HepG2 (cell line): ENCODE measurements at regions not wholly inside any gene's neighbourhood (a gene's known extent, or its start where the extent isn't known, plus 50 kb on each side); places are given as distances from the start of the nearest gene placed in this dataset.

Experiments
- ATAC-seq: fragments of 200-7000 bp; cut with Tn5 transposase; 3 replicates; pipeline ENCODE4 v1.9.1; 2020; ENCODE audit warnings: mild to moderate bottlenecking, moderate library complexity
- BruUV-seq: library from RNA; stranded (reverse); fragments of 400-500 nt; replicated peaks from 2 replicates; lab custom pipeline; 2021; lab: Mats Ljungman, UMichigan
- CTCF ChIA-PET: fragments of 300-600 bp; formaldehyde crosslinking; extraction: SDS; loops from one replicate; lab custom pipeline; 2021; ENCODE audit warnings: low total read pairs, inconsistent platforms, low intra/inter-chr PET ratio; lab: Yijun Ruan, JAX
- POLR2A ChIA-PET: fragments of 350-600 bp; sonication (Branson Sonifier 250); formaldehyde crosslinking; loops from one replicate; lab custom pipeline; 2020; ENCODE audit warnings: antibody characterized with exemption, inconsistent platforms; lab: Yijun Ruan, JAX
- DNase-seq: peaks from one replicate; pipeline ENCODE4 v3.0.0-alpha.2; 2015; ENCODE audit warnings: low spot score
- FAIRE-seq: peaks from 3 replicates; lab custom pipeline; 2011; peaks lifted over from hg19 to GRCh38; lab: Jason Lieb, UNC
- H2AFZ ChIP-seq: one replicate; pipeline ENCODE4 v1.6.1; 2011; ENCODE audit warnings: low read length, inconsistent platforms
- H3K27ac ChIP-seq: fragments of 300-600 bp; 3 replicates; pipeline ENCODE4 v1.8.0; 2011; ENCODE audit warnings: mixed run types, mild to moderate bottlenecking, mixed read lengths, low read length, inconsistent platforms; ENCODE audit not compliant: insufficient read depth; ENCODE audit errors: extremely low read length
- H3K27me3 ChIP-seq, 2 experiments: fragments of 200-600 bp in 1 of 2; 2 replicates in 1 of 2; 3 replicates in 1 of 2; pipeline versions ENCODE4 v1.6.0 to v1.8.0; 2011; ENCODE audit warnings: low read length in 2 of 2, mild to moderate bottlenecking in 2 of 2, moderate library complexity in 2 of 2, inconsistent platforms in 1 of 2; ENCODE audit not compliant: insufficient read depth in 2 of 2, control insufficient read depth in 1 of 2
- H3K36me3 ChIP-seq, 2 experiments: fragments of 200-600 bp in 1 of 2; replicated peaks in 1 of 2; 2 replicates in 1 of 2; 3 replicates in 1 of 2; pipeline versions ENCODE4 v1.5.1 to v1.8.0; 2011; ENCODE audit warnings: low read length in 2 of 2, inconsistent platforms in 1 of 2; ENCODE audit not compliant: insufficient read depth in 2 of 2, control insufficient read depth in 1 of 2
- H3K4me1 ChIP-seq: 2 replicates; pipeline ENCODE4 v1.5.1; 2012; ENCODE audit warnings: low read length, inconsistent platforms; ENCODE audit not compliant: insufficient read depth
- H3K4me2 ChIP-seq: 2 replicates; pipeline ENCODE4 v1.6.0; 2011; ENCODE audit warnings: low read depth, low read length, inconsistent platforms
- H3K4me3 ChIP-seq, 3 experiments: fragments of 200-600 bp in 1 of 3; sonication (generic), shearing (Covaris generic) in 1 of 3; replicated peaks in 1 of 3; 2 replicates each; pipeline ENCODE4 v1.5.1; 2011 to 2016; ENCODE audit warnings: low read length in 3 of 3, inconsistent platforms in 2 of 3, low read depth in 2 of 3, mild to moderate bottlenecking in 2 of 3, control low read depth in 1 of 3, mixed read lengths in 1 of 3; ENCODE audit not compliant: insufficient read depth in 1 of 3
- H3K79me2 ChIP-seq: one replicate; pipeline ENCODE4 v1.6.1; 2011; ENCODE audit warnings: low read length, inconsistent platforms; ENCODE audit not compliant: insufficient read depth
- H3K9ac ChIP-seq: 2 replicates; pipeline ENCODE4 v1.6.0; 2011; ENCODE audit warnings: mild to moderate bottlenecking, low read depth, low read length, inconsistent platforms; ENCODE audit not compliant: insufficient read depth
- H3K9me3 ChIP-seq: 2 replicates; pipeline ENCODE4 v1.5.1; 2012; ENCODE audit warnings: mild to moderate bottlenecking, low read length
- H4K20me1 ChIP-seq: 2 replicates; pipeline ENCODE4 v1.6.0; 2011; ENCODE audit warnings: inconsistent platforms, mild to moderate bottlenecking, low read length, moderate library complexity; ENCODE audit not compliant: insufficient read depth
- EHMT2 ChIP-seq: fragments of 200-600 bp; sonication (generic); IDR thresholded peaks from 2 replicates; pipeline ENCODE4 v1.7.0; 2017; ENCODE audit warnings: antibody characterized with exemption, low read depth, low read length, borderline replicate concordance
- ETV6 ChIP-seq: sonication (generic); formaldehyde crosslinking; conservative IDR thresholded peaks from 2 replicates; pipeline ENCODE4 v1.4.0; 2020; ENCODE audit warnings: missing genetic modification reagents
- MEIS1 ChIP-seq: sonication (generic); formaldehyde crosslinking; IDR thresholded peaks from 2 replicates; pipeline ENCODE4 v1.9.0; 2021; ENCODE audit warnings: mild to moderate bottlenecking, missing genetic modification reagents, moderate library complexity, borderline replicate concordance
- PLSCR1 ChIP-seq: sonication (generic); formaldehyde crosslinking; IDR thresholded peaks from 2 replicates; pipeline ENCODE4 v1.5.0; 2020; ENCODE audit warnings: missing genetic modification reagents, mild to moderate bottlenecking, borderline replicate concordance
- RXRB ChIP-seq: IDR thresholded peaks from 2 replicates; pipeline ENCODE4 v1.6.1; 2016; ENCODE audit warnings: borderline replicate concordance, missing genetic modification reagents, missing compliant biosample characterization
- TCF12 ChIP-seq, 2 experiments: fragments of 450-650 bp in 1 of 2; sonication (generic) in 1 of 2; formaldehyde crosslinking in 1 of 2; IDR thresholded peaks; 2 replicates each; pipeline versions ENCODE4 v1.6.1 to v1.8.0; 2017 to 2022; ENCODE audit warnings: antibody characterized with exemption in 1 of 2, mild to moderate bottlenecking in 1 of 2, missing genetic modification reagents in 1 of 2, moderate library complexity in 1 of 2
- ZBTB14 ChIP-seq: sonication (generic); formaldehyde crosslinking; IDR thresholded peaks from 2 replicates; pipeline ENCODE4 v1.4.0; 2020; ENCODE audit warnings: missing genetic modification reagents
- ZNF224 ChIP-seq: sonication (generic); formaldehyde crosslinking; IDR thresholded peaks from 2 replicates; pipeline ENCODE4 v1.5.0; 2020; ENCODE audit warnings: mild to moderate bottlenecking, missing genetic modification reagents
- ZNF431 ChIP-seq: sonication (generic); formaldehyde crosslinking; IDR thresholded peaks from 2 replicates; pipeline ENCODE4 v1.9.0; 2022; ENCODE audit warnings: missing genetic modification reagents, low read depth, mild to moderate bottlenecking, borderline replicate concordance
- ZNF558 ChIP-seq: sonication (generic); formaldehyde crosslinking; IDR thresholded peaks from 2 replicates; pipeline ENCODE4 v1.9.0; 2022; ENCODE audit warnings: mild to moderate bottlenecking, missing genetic modification reagents, borderline replicate concordance
- ZNF619 ChIP-seq: sonication (generic); formaldehyde crosslinking; IDR thresholded peaks from 2 replicates; pipeline ENCODE4 v1.4.0; 2020; ENCODE audit warnings: mild to moderate bottlenecking, missing genetic modification reagents
- ZNF777 ChIP-seq: sonication (generic); formaldehyde crosslinking; IDR thresholded peaks from 2 replicates; pipeline ENCODE4 v1.4.0; 2020; ENCODE audit warnings: missing genetic modification reagents
- ZNF780A ChIP-seq: sonication (generic); formaldehyde crosslinking; IDR thresholded peaks from 2 replicates; pipeline ENCODE4 v1.8.0; 2022; ENCODE audit warnings: mild to moderate bottlenecking, missing genetic modification reagents, moderate library complexity
- WGBS: methylation state at CpG from one replicate; pipeline ENCODE4 v1.1.6; 2017; ENCODE audit warnings: low lambda C conversion rate; 5-methylcytosine and 5-hydroxymethylcytosine counted together
- in situ Hi-C: cut with HindIII; loops from 2 replicates; pipeline ENCODE4 v1.10.0; 2017; ENCODE audit warnings: low pct_unique_long_range_greater_than_20kb; ENCODE audit not compliant: extremely low pct_ligation_motif_present
- intact Hi-C: fragments of 100-400 bp; cut with micrococcal nuclease; formaldehyde crosslinking; loops from one replicate; pipeline ENCODE4 v1.10.0; 2022; ENCODE audit not compliant: unreplicated experiment

- 0 out of 2 replicates have a peak, but pooled peaks have one; percentile 38 for TF ChIP-seq ZNF224 (CRISPR knock-in tag)
- 0 out of 2 replicates have a peak, but pooled peaks have one; percentile 21 for TF ChIP-seq MEIS1
- TF ChIP-seq ZNF558 (CRISPR knock-in tag) = no peak
Observed at GRCh38 chr2:43104763-43105162, 121.6 kb downstream of the ZFP36L2 start (continued).

- intact Hi-C loops = no loop called here
- POLR2A ChIA-PET = no interaction called here
- Histone ChIP-seq H3K9me3 (no peaks in the 10 kb centered on the region), H3K4me3 (no peak overlapping the region), H2AFZ (no peak overlapping the region), H3K4me2 (no peak overlapping the region), H3K4me1 (peaks cover 61% of the 10 kb centered on the region), H3K27me3 (no peaks in the 10 kb centered on the region), H3K27ac (no peak overlapping the region), H4K20me1 (no peaks in the 10 kb centered on the region), H3K36me3 (no peaks in the 10 kb centered on the region), H3K9ac (no peak overlapping the region), H3K79me2 (no peaks in the 10 kb centered on the region)
- DNase-seq = no peak
- BruUV-seq = no TSS peak
- in situ Hi-C loops = no loop called here
- TF ChIP-seq EHMT2 (0 out of 2 replicates have a peak, but pooled peaks have one; percentile 48), ZNF431 (CRISPR knock-in tag) (no peak)
- CTCF ChIA-PET = no interaction called here
- FAIRE-seq = peak; percentile 15
- no peak for ATAC-seq
- 97% methylated on average over 6 of the region's 6 CpGs for WGBS
Observed at GRCh38 chr2:43104106-43104505, 122.3 kb downstream of the ZFP36L2 start.

- Histone ChIP-seq H3K4me1 (peaks cover 61% of the 10 kb centered on the region), H3K4me3 (no peak overlapping the region), H3K79me2 (no peaks in the 10 kb centered on the region), H3K27ac (no peak overlapping the region), H2AFZ (no peak overlapping the region), H3K9ac (no peak overlapping the region), H3K9me3 (no peaks in the 10 kb centered on the region), H3K4me2 (no peak overlapping the region), H3K27me3 (no peaks in the 10 kb centered on the region), H3K36me3 (no peaks in the 10 kb centered on the region), H4K20me1 (no peaks in the 10 kb centered on the region)
- BruUV-seq = no TSS peak
- CTCF ChIA-PET = no interaction called here
- no peak for DNase-seq
- ATAC-seq = no peak
- WGBS = 95% methylated on average over 3 of the region's 3 CpGs
- FAIRE-seq = no peak
- POLR2A ChIA-PET = no interaction called here
- TF ChIP-seq ETV6 (CRISPR knock-in tag) = no peak
- TF ChIP-seq TCF12 (IDR thresholded peaks at IDR 0.05) = no peak
- no peak for TF ChIP-seq TCF12 (CRISPR knock-in tag; IDR thresholded peaks at IDR 0.05)
- no peak for TF ChIP-seq ZNF777 (CRISPR knock-in tag)
- no peak for TF ChIP-seq ZNF780A (CRISPR knock-in tag)
- no peak for TF ChIP-seq RXRB (CRISPR knock-in tag)
- TF ChIP-seq ZNF619 (CRISPR knock-in tag) = no peak
- no peak for TF ChIP-seq ZBTB14
- no peak for TF ChIP-seq PLSCR1 (CRISPR knock-in tag)
- in situ Hi-C loops = no loop called here
- intact Hi-C loops = no loop called here
Observed at GRCh38 chr2:43103093-43103404, 123.4 kb downstream of the ZFP36L2 start.
